GM19438 (cell line): ENCODE measurements at regions not wholly inside any gene's neighbourhood (a gene's known extent, or its start where the extent isn't known, plus 50 kb on each side); places are given as distances from the start of the nearest gene placed in this dataset.

Source experiments
- ATAC-seq: cut with Tn5 transposase; IDR thresholded peaks from one replicate; pipeline ENCODE4 v1.9.1; 2021; ENCODE audit warnings: low read depth; ENCODE audit not compliant: unreplicated experiment

GRCh38 chr4:178856139-178856800 lies 1414.0 kb upstream of the AGA start:
- ATAC-seq, result no peak

- no peak for ATAC-seq
Observed at GRCh38 chr4:178871476-178871875, 1429.2 kb upstream of the AGA start.

- ATAC-seq, result no peak
Observed at GRCh38 chr4:178881937-178882336, 1439.7 kb upstream of the AGA start.

- no peak for ATAC-seq
Observed at GRCh38 chr4:178894126-178894525, 1451.9 kb upstream of the AGA start.

GRCh38 chr4:178899084-178899483 lies 1456.8 kb upstream of the AGA start:
- no peak for ATAC-seq

GRCh38 chr4:178917756-178918155 lies 1475.5 kb upstream of the AGA start:
- ATAC-seq, result no peak

- no peak for ATAC-seq
Observed at GRCh38 chr4:178937130-178937529, 1494.9 kb upstream of the AGA start.

- ATAC-seq, result no peak
Observed at GRCh38 chr4:178941975-178942374, 1499.7 kb upstream of the AGA start.

- no peak for ATAC-seq
Observed at GRCh38 chr4:178953447-178954120, 1511.3 kb upstream of the AGA start.

GRCh38 chr4:178955614-178956013 lies 1513.4 kb upstream of the AGA start:
- ATAC-seq, result no peak

- no peak for ATAC-seq
Observed at GRCh38 chr4:178958725-178959440, 1516.6 kb upstream of the AGA start.

- ATAC-seq, result no peak
Observed at GRCh38 chr4:178963446-178964045, 1521.3 kb upstream of the AGA start.

GRCh38 chr4:178966644-178967043 lies 1524.4 kb upstream of the AGA start:
- no peak for ATAC-seq

- ATAC-seq, result no peak
Observed at GRCh38 chr4:178970433-178971140, 1528.3 kb upstream of the AGA start.

GRCh38 chr4:178976861-178977260 lies 1534.6 kb upstream of the AGA start:
- no peak for ATAC-seq

- no peak for ATAC-seq
Observed at GRCh38 chr4:178993306-178993705, 1551.1 kb upstream of the AGA start.

GRCh38 chr4:179001918-179002317 lies 1559.7 kb upstream of the AGA start:
- ATAC-seq, result no peak

GRCh38 chr4:179007755-179008154 lies 1565.5 kb upstream of the AGA start:
- ATAC-seq, result no peak

- no peak for ATAC-seq
Observed at GRCh38 chr4:179017581-179017980, 1575.3 kb upstream of the AGA start.

- ATAC-seq, result no peak
Observed at GRCh38 chr4:179027569-179027968, 1585.3 kb upstream of the AGA start.

- ATAC-seq, result no peak
Observed at GRCh38 chr4:179028321-179028720, 1586.1 kb upstream of the AGA start.
